SK-N-SH (cell line): ENCODE measurements at regions not wholly inside any gene's neighbourhood (a gene's known extent, or its start where the extent isn't known, plus 50 kb on each side); places are given as distances from the start of the nearest gene placed in this dataset.

Source experiments
- CTCF ChIA-PET: fragments of 300-600, 350-600 bp; formaldehyde crosslinking; extraction: SDS; loops from one replicate; lab custom pipeline; 2021; lab: Yijun Ruan, JAX
- POLR2A ChIA-PET: fragments of 350-600 bp; sonication (Branson Sonifier 250); formaldehyde crosslinking; extraction: SDS; loops from one replicate; lab custom pipeline; 2020; ENCODE audit warnings: antibody characterized with exemption, inconsistent platforms; lab: Yijun Ruan, JAX
- DNase-seq: peaks from one replicate; pipeline ENCODE4 v3.0.0; 2012
- H2AFZ ChIP-seq: fragments of 200-600 bp; sonication (generic); 2 replicates; pipeline ENCODE4 v1.8.1; 2016; ENCODE audit warnings: antibody characterized with exemption, mild to moderate bottlenecking, low read depth
- H3F3A ChIP-seq: fragments of 200-600 bp; sonication (generic); replicated peaks from 2 replicates; pipeline ENCODE3; 2016; ENCODE audit warnings: antibody characterized with exemption, mild to moderate bottlenecking; ENCODE audit not compliant: insufficient read depth
- H3K27ac ChIP-seq, 2 experiments: fragments of 200-500 bp in 1 of 2; fragments of 200-600 bp in 1 of 2; sonication (Bioruptor generic) in 1 of 2; sonication (generic), shearing (Covaris generic) in 1 of 2; 2 replicates each; pipeline versions ENCODE4 v1.5.1 to v1.6.1; 2014 to 2016; ENCODE audit warnings: low read depth in 2 of 2, inconsistent platforms in 1 of 2, low read length in 1 of 2, mild to moderate bottlenecking in 1 of 2, mixed read lengths in 1 of 2
- H3K27me3 ChIP-seq: fragments of 200-600 bp; sonication (generic), shearing (Covaris generic); 2 replicates; pipeline ENCODE4 v1.6.1; 2016; ENCODE audit warnings: mixed run types; ENCODE audit not compliant: insufficient read depth
- H3K36me3 ChIP-seq, 2 experiments: fragments of 200-500 bp in 1 of 2; fragments of 200-600 bp in 1 of 2; sonication (Bioruptor generic) in 1 of 2; sonication (generic) in 1 of 2; replicated peaks in 1 of 2; 2 replicates each; pipeline versions ENCODE3 to v1.5.1; 2014 to 2016; ENCODE audit warnings: low read length in 1 of 2, mild to moderate bottlenecking in 1 of 2; ENCODE audit not compliant: insufficient read depth in 2 of 2, control insufficient read depth in 1 of 2
- H3K4me1 ChIP-seq, 2 experiments: fragments of 200-500 bp in 1 of 2; fragments of 200-600 bp in 1 of 2; sonication (Bioruptor generic) in 1 of 2; sonication (generic), shearing (Covaris generic) in 1 of 2; 2 replicates each; pipeline versions ENCODE4 v1.5.1 to v1.6.1; 2014 to 2016; ENCODE audit warnings: low read depth in 1 of 2, low read length in 1 of 2, mixed run types in 1 of 2; ENCODE audit not compliant: insufficient read depth in 2 of 2, control insufficient read depth in 1 of 2
- H3K4me2 ChIP-seq: fragments of 200-600 bp; sonication (generic), shearing (Covaris generic); 2 replicates; pipeline ENCODE4 v1.6.1; 2017; ENCODE audit warnings: mixed run types
- H3K4me3 ChIP-seq, 2 experiments: fragments of 200-500 bp in 1 of 2; fragments of 200-600 bp in 1 of 2; sonication (Bioruptor generic) in 1 of 2; sonication (generic), shearing (Covaris generic) in 1 of 2; 2 replicates each; pipeline versions ENCODE4 v1.5.1 to v1.8.1; 2014 to 2016; ENCODE audit warnings: low read depth in 2 of 2, inconsistent platforms in 1 of 2, low read length in 1 of 2, mild to moderate bottlenecking in 1 of 2, mixed read lengths in 1 of 2, moderate library complexity in 1 of 2
- H3K79me2 ChIP-seq: fragments of 200-600 bp; sonication (generic); 2 replicates; pipeline ENCODE4 v1.8.1; 2017; ENCODE audit warnings: mild to moderate bottlenecking; ENCODE audit not compliant: insufficient read depth
- H3K9ac ChIP-seq: fragments of 200-600 bp; sonication (generic); 2 replicates; pipeline ENCODE4 v1.6.1; 2017; ENCODE audit warnings: mixed run types
- H3K9me2 ChIP-seq: fragments of 200-600 bp; sonication (generic); 2 replicates; pipeline ENCODE4 v1.6.1; 2017; ENCODE audit warnings: mixed run types
- H3K9me3 ChIP-seq: fragments of 200-600 bp; sonication (generic); 2 replicates; pipeline ENCODE4 v1.6.1; 2017; ENCODE audit warnings: mixed run types, mild to moderate bottlenecking, moderate library complexity
- H4K20me1 ChIP-seq: fragments of 200-600 bp; sonication (generic); 2 replicates; pipeline ENCODE4 v1.6.1; 2017; ENCODE audit warnings: mild to moderate bottlenecking, mixed run types; ENCODE audit not compliant: insufficient read depth
- CHD2 ChIP-seq: fragments of 150-350 bp; IDR thresholded peaks from 2 replicates; pipeline ENCODE4 v1.6.1; 2018; ENCODE audit warnings: low read length; ENCODE audit not compliant: partially characterized antibody
- EP300 ChIP-seq, 2 experiments: IDR thresholded peaks; 2 replicates each; pipeline versions ENCODE4 v1.4.0 to v1.6.1; 2012; ENCODE audit warnings: borderline replicate concordance in 1 of 2, low read depth in 1 of 2, low read length in 1 of 2
- FOSL2 ChIP-seq: IDR thresholded peaks from 2 replicates; pipeline ENCODE4 v1.4.0; 2012; ENCODE audit warnings: low read depth, mild to moderate bottlenecking, moderate library complexity, borderline replicate concordance
- FOXJ3 ChIP-seq: sonication (generic); formaldehyde crosslinking; IDR thresholded peaks from 2 replicates; pipeline ENCODE4 v1.5.1; 2020; ENCODE audit warnings: mild to moderate bottlenecking, missing genetic modification reagents
- FOXM1 ChIP-seq: IDR thresholded peaks from 2 replicates; pipeline ENCODE4 v1.4.0; 2012; ENCODE audit warnings: low read depth, mild to moderate bottlenecking
- GABPA ChIP-seq: IDR thresholded peaks from 2 replicates; pipeline ENCODE4 v1.4.0; 2012; ENCODE audit warnings: low read depth, mild to moderate bottlenecking
- GATA2 ChIP-seq: sonication (generic); formaldehyde crosslinking; IDR thresholded peaks from 2 replicates; pipeline ENCODE4 v1.5.0; 2020; ENCODE audit warnings: mild to moderate bottlenecking, missing genetic modification reagents
- JUND ChIP-seq: IDR thresholded peaks from 2 replicates; pipeline ENCODE4 v1.4.0; 2012
- MEF2A ChIP-seq: IDR thresholded peaks from 2 replicates; pipeline ENCODE4 v1.4.0; 2012; ENCODE audit warnings: low read depth, borderline replicate concordance
- NFIC ChIP-seq: IDR thresholded peaks from 2 replicates; pipeline ENCODE4 v1.4.0; 2012; ENCODE audit warnings: borderline replicate concordance
- POLR2AphosphoS5 ChIP-seq: IDR thresholded peaks from 2 replicates; pipeline ENCODE4 v1.6.1; 2012; ENCODE audit warnings: low read depth, low read length
- RAD21 ChIP-seq: IDR thresholded peaks from 2 replicates; pipeline ENCODE4 v1.6.1; 2012; ENCODE audit warnings: mild to moderate bottlenecking, low read length
- RCOR1 ChIP-seq: fragments of 150-350 bp; IDR thresholded peaks from 2 replicates; pipeline ENCODE4 v1.6.1; 2017; ENCODE audit warnings: antibody characterized with exemption, low read length
- RFX5 ChIP-seq: IDR thresholded peaks from 2 replicates; pipeline ENCODE4 v1.6.1; 2012; ENCODE audit warnings: mild to moderate bottlenecking, improper control_type of control experiment, low read length
- RXRA ChIP-seq: IDR thresholded peaks from 2 replicates; pipeline ENCODE4 v1.4.0; 2012; ENCODE audit warnings: low read depth, mild to moderate bottlenecking, borderline replicate concordance
- TAF1 ChIP-seq: IDR thresholded peaks from 2 replicates; pipeline ENCODE4 v1.6.1; 2012; ENCODE audit warnings: low read depth, mild to moderate bottlenecking, low read length, moderate library complexity, borderline replicate concordance
- TCF12 ChIP-seq: IDR thresholded peaks from 2 replicates; pipeline ENCODE4 v1.4.0; 2012
- TEAD4 ChIP-seq: IDR thresholded peaks from 2 replicates; pipeline ENCODE4 v1.4.0; 2012; ENCODE audit warnings: mild to moderate bottlenecking, borderline replicate concordance; ENCODE audit not compliant: insufficient read depth
- YY1 ChIP-seq: IDR thresholded peaks from 2 replicates; pipeline ENCODE4 v1.4.0; 2012; ENCODE audit warnings: low read depth, mild to moderate bottlenecking
- WGBS: methylation state at CpG from one replicate; pipeline ENCODE4 v1.1.6; 2017; ENCODE audit warnings: low lambda C conversion rate; 5-methylcytosine and 5-hydroxymethylcytosine counted together
- TF ChIP-seq, protein P1 (sequence below): fragments of 150-350 bp; IDR thresholded peaks from 2 replicates; pipeline ENCODE4 v1.6.1; 2017; ENCODE audit warnings: antibody characterized with exemption, low read length, low read depth, borderline replicate concordance
- TF ChIP-seq, protein P2 (sequence below): IDR thresholded peaks from 2 replicates; pipeline ENCODE4; 2012
- TF ChIP-seq, protein P3 (sequence below): fragments of 200-600 bp; sonication (generic); IDR thresholded peaks from 2 replicates; pipeline ENCODE4 v1.6.1; 2017; ENCODE audit warnings: antibody characterized with exemption, mild to moderate bottlenecking, moderate library complexity
- TF ChIP-seq, protein P4 (sequence below): IDR thresholded peaks from 2 replicates; pipeline ENCODE4 v1.4.0; 2012; ENCODE audit warnings: low read depth, borderline replicate concordance
- TF ChIP-seq, protein P5 (sequence below): IDR thresholded peaks from 2 replicates; pipeline ENCODE4 v1.4.0; 2012; ENCODE audit warnings: low read depth
- TF ChIP-seq, protein P6 (sequence below): fragments of 150-350 bp; IDR thresholded peaks from 2 replicates; pipeline ENCODE4 v1.6.1; 2016; ENCODE audit warnings: mild to moderate bottlenecking, low read depth, low read length
- TF ChIP-seq, protein P7 (sequence below): IDR thresholded peaks from 2 replicates; pipeline ENCODE4 v1.6.1; 2012; ENCODE audit warnings: mild to moderate bottlenecking, low read depth, low read length, moderate library complexity

DNA sequence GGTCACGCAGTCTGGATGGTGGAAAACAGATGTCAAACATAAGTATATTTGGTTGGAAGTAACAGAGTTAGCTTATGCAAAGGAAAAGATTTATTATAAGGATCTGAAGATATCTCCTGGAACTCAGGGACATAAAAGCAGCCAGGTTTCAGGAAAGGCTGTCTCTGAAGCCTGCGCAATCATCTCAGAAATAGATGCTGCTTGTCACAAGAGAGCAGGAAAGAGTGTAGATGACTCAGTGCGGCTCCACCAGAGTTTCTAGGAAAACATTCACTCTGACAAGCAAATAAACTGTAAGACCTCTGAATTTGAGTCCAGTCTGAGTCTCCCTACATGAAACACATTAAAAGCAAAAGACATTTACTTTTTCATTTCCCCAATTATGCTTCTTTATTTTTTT lies 220.4 kb upstream of the HTR2A start:
- H3K4me3 ChIP-seq = no peak overlapping the region
- no peaks in the 10 kb centered on the region for H3K36me3 ChIP-seq
- H3K4me2 ChIP-seq = peak overlapping the region; percentile 46; the same call in 1 of the 2 replicates
- H2AFZ ChIP-seq = no peak overlapping the region
- H3K27ac ChIP-seq = peak overlapping the region; percentile 16 to 60; a peak in 3 of 4 replicates
- H3K4me1 ChIP-seq = peaks cover 3 to 15% of the 10 kb centered on the region in 2 experiments
- no peaks in the 10 kb centered on the region for H3K27me3 ChIP-seq
- WGBS = 42% methylated on average over 3 of the region's 3 CpGs
- no peaks in the 10 kb centered on the region for H3K79me2 ChIP-seq
- no peaks in the 10 kb centered on the region for H3K9me2 ChIP-seq
- DNase-seq = no peak
- H3F3A ChIP-seq = peaks cover 20% of the 10 kb centered on the region
- no peaks in the 10 kb centered on the region for H3K9me3 ChIP-seq
- H4K20me1 ChIP-seq = no peaks in the 10 kb centered on the region
- POLR2A ChIA-PET = no interaction called here
- peak overlapping the region; percentile 23; the same call in 1 of the 2 replicates for H3K9ac ChIP-seq
- CTCF ChIA-PET = no interaction called here
- TF ChIP-seq NFIC (no peak), GABPA (no peak), JUND (peak; percentile 63), POLR2AphosphoS5 (no peak), FOXJ3 (no peak), RFX5 (no peak), EP300 (IDR thresholded peaks at IDR 0.05; ENCODE audit: borderline replicate concordance in 1 of 2, low read depth in 1 of 2, low read length in 1 of 2) (no peak; a peak in 1 of 4 replicates), TAF1 (no peak), MEF2A (0 out of 2 replicates have a peak, but pooled peaks have one; percentile 36), CHD2 (no peak), RXRA (no peak), GATA2 (no peak), FOSL2 (peak; percentile 72; the same call in 1 of the 2 replicates), TEAD4 (no peak), RCOR1 (no peak), RAD21 (no peak), YY1 (no peak), FOXM1 (no peak), TCF12 (peak; percentile 56)
- TF ChIP-seq, protein P1, sequence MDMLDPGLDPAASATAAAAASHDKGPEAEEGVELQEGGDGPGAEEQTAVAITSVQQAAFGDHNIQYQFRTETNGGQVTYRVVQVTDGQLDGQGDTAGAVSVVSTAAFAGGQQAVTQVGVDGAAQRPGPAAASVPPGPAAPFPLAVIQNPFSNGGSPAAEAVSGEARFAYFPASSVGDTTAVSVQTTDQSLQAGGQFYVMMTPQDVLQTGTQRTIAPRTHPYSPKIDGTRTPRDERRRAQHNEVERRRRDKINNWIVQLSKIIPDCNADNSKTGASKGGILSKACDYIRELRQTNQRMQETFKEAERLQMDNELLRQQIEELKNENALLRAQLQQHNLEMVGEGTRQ = no peak
- TF ChIP-seq, protein P2, sequence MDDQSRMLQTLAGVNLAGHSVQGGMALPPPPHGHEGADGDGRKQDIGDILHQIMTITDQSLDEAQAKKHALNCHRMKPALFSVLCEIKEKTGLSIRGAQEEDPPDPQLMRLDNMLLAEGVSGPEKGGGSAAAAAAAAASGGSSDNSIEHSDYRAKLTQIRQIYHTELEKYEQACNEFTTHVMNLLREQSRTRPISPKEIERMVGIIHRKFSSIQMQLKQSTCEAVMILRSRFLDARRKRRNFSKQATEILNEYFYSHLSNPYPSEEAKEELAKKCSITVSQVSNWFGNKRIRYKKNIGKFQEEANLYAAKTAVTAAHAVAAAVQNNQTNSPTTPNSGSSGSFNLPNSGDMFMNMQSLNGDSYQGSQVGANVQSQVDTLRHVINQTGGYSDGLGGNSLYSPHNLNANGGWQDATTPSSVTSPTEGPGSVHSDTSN = peak; percentile 63; the same call in 1 of the 2 replicates
- TF ChIP-seq, protein P3, sequence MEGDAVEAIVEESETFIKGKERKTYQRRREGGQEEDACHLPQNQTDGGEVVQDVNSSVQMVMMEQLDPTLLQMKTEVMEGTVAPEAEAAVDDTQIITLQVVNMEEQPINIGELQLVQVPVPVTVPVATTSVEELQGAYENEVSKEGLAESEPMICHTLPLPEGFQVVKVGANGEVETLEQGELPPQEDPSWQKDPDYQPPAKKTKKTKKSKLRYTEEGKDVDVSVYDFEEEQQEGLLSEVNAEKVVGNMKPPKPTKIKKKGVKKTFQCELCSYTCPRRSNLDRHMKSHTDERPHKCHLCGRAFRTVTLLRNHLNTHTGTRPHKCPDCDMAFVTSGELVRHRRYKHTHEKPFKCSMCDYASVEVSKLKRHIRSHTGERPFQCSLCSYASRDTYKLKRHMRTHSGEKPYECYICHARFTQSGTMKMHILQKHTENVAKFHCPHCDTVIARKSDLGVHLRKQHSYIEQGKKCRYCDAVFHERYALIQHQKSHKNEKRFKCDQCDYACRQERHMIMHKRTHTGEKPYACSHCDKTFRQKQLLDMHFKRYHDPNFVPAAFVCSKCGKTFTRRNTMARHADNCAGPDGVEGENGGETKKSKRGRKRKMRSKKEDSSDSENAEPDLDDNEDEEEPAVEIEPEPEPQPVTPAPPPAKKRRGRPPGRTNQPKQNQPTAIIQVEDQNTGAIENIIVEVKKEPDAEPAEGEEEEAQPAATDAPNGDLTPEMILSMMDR = no peak
- TF ChIP-seq, protein P4, sequence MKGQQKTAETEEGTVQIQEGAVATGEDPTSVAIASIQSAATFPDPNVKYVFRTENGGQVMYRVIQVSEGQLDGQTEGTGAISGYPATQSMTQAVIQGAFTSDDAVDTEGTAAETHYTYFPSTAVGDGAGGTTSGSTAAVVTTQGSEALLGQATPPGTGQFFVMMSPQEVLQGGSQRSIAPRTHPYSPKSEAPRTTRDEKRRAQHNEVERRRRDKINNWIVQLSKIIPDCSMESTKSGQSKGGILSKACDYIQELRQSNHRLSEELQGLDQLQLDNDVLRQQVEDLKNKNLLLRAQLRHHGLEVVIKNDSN = no peak
- TF ChIP-seq, protein P5, sequence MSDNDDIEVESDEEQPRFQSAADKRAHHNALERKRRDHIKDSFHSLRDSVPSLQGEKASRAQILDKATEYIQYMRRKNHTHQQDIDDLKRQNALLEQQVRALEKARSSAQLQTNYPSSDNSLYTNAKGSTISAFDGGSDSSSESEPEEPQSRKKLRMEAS = 0 out of 2 replicates have a peak, but pooled peaks have one; percentile 15
- TF ChIP-seq, protein P6, sequence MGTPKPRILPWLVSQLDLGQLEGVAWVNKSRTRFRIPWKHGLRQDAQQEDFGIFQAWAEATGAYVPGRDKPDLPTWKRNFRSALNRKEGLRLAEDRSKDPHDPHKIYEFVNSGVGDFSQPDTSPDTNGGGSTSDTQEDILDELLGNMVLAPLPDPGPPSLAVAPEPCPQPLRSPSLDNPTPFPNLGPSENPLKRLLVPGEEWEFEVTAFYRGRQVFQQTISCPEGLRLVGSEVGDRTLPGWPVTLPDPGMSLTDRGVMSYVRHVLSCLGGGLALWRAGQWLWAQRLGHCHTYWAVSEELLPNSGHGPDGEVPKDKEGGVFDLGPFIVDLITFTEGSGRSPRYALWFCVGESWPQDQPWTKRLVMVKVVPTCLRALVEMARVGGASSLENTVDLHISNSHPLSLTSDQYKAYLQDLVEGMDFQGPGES = no peak
- TF ChIP-seq, protein P7, sequence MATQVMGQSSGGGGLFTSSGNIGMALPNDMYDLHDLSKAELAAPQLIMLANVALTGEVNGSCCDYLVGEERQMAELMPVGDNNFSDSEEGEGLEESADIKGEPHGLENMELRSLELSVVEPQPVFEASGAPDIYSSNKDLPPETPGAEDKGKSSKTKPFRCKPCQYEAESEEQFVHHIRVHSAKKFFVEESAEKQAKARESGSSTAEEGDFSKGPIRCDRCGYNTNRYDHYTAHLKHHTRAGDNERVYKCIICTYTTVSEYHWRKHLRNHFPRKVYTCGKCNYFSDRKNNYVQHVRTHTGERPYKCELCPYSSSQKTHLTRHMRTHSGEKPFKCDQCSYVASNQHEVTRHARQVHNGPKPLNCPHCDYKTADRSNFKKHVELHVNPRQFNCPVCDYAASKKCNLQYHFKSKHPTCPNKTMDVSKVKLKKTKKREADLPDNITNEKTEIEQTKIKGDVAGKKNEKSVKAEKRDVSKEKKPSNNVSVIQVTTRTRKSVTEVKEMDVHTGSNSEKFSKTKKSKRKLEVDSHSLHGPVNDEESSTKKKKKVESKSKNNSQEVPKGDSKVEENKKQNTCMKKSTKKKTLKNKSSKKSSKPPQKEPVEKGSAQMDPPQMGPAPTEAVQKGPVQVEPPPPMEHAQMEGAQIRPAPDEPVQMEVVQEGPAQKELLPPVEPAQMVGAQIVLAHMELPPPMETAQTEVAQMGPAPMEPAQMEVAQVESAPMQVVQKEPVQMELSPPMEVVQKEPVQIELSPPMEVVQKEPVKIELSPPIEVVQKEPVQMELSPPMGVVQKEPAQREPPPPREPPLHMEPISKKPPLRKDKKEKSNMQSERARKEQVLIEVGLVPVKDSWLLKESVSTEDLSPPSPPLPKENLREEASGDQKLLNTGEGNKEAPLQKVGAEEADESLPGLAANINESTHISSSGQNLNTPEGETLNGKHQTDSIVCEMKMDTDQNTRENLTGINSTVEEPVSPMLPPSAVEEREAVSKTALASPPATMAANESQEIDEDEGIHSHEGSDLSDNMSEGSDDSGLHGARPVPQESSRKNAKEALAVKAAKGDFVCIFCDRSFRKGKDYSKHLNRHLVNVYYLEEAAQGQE = no peak
